ENCODE measurements at regions not wholly inside any gene's neighbourhood (a gene's known extent, or its start where the extent isn't known, plus 50 kb on each side); places are given as distances from the start of the nearest gene placed in this dataset.

- TF ChIP-seq POLR2AphosphoS5 (IDR thresholded peaks at IDR 0.05; ENCODE audit: borderline replicate concordance, low read depth, low read length) (no peak), EZH2 (IDR thresholded peaks at IDR 0.05) (no peak), FOXP2 (optimal IDR thresholded peaks at IDR 0.05; ENCODE audit: control extremely low read depth, extremely low read length, insufficient read depth) (no peak)
Measured at GRCh38 chr1:177423090-177423489, 252.3 kb downstream of the BRINP2 start.

All from SK-N-MC (cell line).